ENCODE measurements at regions not wholly inside any gene's neighbourhood (a gene's known extent, or its start where the extent isn't known, plus 50 kb on each side); places are given as distances from the start of the nearest gene placed in this dataset.

DNA sequence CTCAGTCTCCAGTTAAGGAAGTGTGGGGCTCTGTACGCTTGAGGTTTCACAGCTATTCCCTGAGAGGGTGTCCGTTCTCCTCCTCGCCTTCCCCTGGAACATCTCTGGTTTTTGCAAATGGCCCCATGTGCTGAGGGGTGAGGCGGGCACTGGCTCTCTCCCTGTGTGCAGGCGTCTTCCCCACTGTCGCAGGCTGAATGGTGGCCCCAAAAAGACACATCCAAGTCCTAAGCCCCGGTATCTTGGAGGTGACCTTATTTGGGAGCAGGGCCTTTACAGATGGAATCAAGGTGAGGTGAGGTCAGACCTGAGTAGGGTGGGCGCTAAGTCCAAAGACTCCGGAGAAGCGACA, 98.0 kb upstream of the TMPRSS2 start:
- no peak for DNase-seq

DNA sequence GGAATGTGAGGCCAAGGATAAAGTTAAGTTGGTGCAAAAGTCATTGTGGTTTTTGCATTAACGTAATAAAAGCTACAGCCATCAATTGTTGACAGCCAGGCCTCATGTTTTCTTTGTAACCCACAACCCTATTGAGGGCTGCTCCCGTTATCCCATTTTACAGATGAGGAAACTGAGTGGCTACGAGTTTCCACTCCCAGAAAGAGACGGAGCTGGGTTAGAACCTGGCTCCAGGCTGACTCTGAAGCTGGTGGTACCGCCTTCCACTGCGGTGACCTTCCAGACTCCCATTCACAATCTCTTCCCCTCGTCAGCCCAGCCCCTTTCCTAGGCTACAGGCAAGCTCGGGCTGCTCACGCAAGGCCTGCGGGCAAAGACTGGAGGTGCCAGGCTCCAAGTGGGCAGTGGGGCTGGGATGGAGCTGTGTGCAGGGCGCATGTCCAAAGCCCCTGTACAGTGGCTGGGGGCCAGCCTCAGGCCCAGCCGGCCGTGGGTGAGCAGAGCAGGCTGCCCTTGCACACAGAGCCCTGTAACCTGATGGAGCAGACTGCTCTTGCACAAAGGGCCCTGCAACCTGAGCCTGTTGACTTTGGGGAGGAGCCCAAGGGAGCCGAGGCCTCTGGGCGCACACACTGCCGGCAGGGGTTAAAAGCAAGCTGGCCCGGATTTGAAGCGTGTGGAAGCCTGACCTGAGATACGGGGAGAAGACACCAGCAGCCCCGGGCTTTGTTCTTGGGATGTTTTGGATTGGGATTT, 97.4 kb upstream of the TMPRSS2 start:
- DNase-seq = no peak

DNA sequence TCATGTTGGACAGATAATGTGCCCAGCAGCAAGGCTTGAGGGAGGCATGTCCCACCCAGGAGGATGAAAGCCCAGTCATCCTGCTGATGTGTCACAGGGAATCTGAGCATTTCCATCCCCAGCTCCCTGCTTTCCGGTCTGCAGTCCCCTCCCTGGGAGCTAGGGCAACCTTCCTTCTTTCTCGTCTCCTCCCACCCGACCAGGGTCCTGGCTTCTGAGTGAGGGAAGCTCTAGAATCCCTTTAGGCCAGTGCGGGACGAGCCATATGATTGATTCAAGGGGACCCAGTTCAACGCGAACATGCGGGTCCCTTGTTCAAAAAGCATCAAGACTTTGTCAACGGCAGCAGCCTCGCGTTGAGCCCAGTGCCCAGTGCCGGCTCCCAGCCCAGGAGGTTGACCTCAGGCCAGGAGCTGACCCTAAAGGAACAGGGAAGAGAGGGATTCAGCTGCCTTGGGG, 96.7 kb upstream of the TMPRSS2 start:
- DNase-seq = no peak

GRCh38 chr21:41603476-41603875, 95.5 kb upstream of the TMPRSS2 start:
- DNase-seq = no peak

- DNase-seq = no peak
These were observed 94.6 kb upstream of the TMPRSS2 start for GRCh38 chr21:41602531-41602930.

GRCh38 chr21:41601573-41602368, 93.8 kb upstream of the TMPRSS2 start:
- DNase-seq = no peak

GRCh38 chr21:41600961-41601572, 93.1 kb upstream of the TMPRSS2 start:
- DNase-seq = no peak

DNA sequence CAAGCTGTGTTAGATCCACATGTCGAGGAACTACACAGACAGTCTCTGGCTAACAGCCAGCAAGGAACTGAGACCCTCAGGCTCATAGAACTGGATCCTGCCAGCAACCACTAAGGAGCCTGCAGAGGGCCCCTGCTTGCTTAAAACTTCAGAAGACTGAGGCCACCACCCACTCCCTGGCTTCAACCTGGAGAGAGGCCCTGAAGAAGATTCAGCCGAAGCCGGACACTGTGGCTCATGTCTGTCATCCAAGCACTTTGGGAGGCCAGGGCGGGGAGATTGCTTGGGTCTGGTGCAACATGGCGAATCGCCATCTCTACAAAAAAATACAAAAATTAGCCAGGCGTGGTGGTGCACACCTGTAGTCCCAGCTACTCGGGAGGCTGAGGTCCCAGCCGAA, 92.6 kb upstream of the TMPRSS2 start:
- DNase-seq = no peak

DNA sequence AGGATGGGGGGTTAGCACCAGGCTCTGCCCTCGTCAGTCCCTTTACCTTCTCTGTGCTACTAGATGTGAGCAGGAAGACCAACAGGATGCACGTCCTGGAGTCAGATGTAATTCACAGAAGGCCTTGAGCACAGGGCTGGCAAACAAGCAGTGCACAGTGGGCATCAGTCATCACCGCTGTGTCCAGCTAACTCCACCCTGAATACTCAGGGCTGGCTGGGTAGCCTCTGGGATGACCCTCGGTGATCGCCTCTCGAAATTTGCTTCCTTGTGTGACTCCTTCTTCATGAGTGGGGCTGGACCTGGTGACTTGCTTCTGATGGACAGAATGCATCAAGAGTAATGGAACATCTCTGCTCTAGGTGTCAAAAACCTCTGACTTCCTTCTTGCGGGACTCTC, 92.2 kb upstream of the TMPRSS2 start:
- no peak for DNase-seq

DNA sequence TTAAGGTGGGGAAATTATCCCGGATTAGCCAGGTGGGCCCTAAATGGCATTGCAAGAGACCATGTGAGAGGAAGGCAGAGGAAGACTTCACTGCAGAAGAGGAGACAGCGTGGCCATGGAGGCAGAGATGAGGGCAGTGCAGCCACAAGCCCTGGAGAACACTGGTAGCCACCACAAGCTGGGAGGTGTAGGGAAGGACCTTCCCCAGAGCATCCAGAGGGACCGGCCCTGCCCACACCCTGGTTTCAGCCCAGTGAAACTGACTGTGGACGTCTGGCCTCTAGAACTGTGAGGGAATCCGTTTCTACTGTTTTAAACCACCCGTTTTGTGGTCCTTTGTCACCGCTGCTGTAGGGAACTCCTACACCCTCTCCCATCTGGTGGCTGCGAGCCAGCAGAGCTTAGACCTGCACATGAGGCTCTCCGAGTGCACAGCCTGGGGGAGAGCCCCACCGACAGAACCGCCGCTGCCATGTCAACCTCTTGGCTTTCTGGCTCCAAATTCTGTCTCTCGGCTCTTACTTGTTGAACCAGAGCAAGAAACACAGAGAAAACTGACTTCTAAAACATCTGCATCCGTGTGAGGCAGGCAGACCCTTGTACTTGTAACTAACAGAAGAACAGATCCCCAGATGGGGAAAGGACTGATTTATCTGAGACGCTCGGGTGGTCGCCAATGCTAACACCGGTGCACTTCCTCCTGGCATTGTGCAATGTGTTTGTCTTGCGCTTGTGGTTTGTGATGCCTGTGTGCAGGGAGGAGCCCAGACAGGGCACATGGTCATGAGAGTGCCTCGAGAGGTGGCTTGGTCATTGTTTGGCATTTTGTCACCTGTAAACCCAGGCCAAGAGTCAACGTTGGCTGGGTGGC, 90.8 kb upstream of the TMPRSS2 start:
- DNase-seq = no peak

GRCh38 chr21:41597811-41598231, 89.9 kb upstream of the TMPRSS2 start:
- no peak for DNase-seq

GRCh38 chr21:41597227-41597626, 89.3 kb upstream of the TMPRSS2 start:
- no peak for DNase-seq

DNA sequence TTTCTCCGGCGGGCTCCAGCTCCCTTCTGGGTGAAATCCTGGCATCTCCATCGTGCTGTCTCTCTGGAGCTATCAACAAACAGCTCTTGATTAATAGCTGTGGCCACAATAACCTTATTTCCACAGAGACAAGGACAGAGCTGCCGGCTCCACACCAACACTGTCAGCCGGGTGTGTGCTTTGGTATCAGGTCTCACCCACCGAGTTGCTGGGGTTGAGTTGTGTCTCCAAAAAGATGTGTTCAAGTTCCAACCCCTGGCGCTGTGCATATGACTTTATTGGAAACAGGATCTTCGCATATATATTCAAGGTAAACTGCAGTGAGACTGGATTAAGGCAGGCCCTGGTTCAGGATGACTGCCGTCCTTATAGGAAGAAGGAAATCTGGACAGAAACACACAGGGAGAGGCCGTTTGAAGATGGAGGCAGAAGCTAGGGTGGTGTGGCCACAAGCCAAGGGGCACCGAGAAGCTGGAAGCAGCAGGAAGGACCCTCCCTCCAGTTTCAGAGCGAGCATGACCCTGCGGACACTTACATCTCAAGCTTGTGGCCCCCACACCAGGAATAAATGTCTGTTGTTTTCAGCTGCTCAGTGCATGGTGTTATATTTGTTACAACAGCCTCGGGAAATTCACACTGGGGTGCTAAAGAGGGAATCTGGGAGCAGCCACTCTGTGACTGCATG, 88.4 kb upstream of the TMPRSS2 start:
- DNase-seq = no peak

DNA sequence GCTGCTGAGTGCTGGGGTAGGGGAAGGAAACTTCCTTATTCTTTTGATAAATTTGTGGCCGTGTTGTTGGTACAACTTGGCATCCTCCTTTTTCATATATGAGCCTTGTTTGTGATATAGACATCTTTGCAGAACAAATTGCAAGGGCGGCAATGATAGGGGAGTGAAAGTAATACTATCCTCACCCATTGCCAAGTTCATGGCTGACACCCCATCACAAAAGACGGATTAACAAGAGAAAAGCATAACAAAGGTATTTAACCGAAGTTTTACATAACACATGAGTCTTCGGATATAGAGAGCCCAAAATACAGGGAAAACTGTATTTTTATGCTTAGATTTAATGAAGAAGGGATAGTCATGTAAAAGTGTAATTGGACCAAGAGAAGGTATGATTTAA, 86.3 kb upstream of the TMPRSS2 start:
- no peak for DNase-seq

- no peak for DNase-seq
These were observed 85.8 kb upstream of the TMPRSS2 start for GRCh38 chr21:41593760-41594138.

DNA sequence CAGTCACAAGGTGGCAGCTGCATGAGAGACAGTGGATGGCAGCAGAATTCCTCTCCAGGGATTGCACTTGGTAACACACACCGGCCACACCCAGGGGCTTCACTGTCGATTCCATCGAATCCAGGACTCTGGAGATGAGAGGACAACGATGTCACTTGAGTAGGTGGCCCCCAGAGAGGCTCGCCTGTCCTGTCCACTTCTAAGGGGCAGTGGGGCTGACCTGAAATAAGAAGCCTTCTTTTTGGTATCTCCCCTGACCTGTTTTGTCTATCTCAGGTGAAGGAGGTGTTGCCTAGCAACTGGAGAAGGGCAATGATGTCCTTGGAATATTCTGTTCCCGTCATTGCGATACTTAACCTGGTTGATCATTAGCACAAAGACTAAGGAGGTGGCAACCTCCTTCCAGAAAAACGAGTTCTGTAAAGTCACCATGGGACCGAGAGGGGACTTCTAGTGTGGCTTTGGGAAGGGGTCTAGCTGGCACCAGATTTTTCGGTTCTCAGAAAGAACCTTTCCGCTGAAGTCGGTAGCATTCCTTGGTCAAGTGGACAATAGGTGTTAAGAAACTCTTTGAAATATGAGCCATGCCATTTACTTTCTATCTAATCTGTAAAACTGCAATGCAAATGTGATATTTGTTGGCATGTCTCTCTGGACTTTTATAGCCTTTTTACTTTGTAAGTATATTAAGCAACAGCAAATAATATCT, 85.2 kb upstream of the TMPRSS2 start:
- DNase-seq = no peak

GRCh38 chr21:41589620-41590175, 81.7 kb upstream of the TMPRSS2 start:
- no peak for DNase-seq

DNA sequence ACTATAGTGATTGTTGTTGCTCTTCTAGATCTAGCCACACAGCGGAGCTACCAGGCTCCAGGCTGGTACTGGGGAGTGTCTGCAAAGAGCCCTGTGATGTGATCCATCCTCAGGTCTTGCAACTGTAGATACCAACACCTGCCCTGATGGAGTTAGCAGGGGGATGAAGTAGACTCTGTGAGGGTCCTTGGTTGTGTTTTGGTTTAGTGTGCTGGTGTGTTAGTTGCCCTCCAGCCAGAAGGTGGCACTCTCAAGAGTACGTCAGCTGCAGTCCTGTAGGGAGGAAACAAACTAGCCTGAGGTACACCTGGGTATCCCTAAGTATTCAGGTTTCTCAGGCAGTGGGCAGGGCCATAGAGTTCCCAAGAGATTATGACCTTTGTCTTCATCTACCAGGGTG, 81.2 kb upstream of the TMPRSS2 start:
- no peak for DNase-seq

- DNase-seq = no peak
These were observed 77.4 kb upstream of the TMPRSS2 start for GRCh38 chr21:41585199-41585994.

- no peak for DNase-seq
These were observed 76.7 kb upstream of the TMPRSS2 start for GRCh38 chr21:41584603-41585176.

All from NCI-H1930 (cell line).